HepG2 (cell line): ENCODE measurements at regions not wholly inside any gene's neighbourhood (a gene's known extent, or its start where the extent isn't known, plus 50 kb on each side); places are given as distances from the start of the nearest gene placed in this dataset.

Experiments
- CENPX ChIP-seq: sonication (generic); formaldehyde crosslinking; IDR thresholded peaks from 2 replicates; pipeline ENCODE4 v1.9.0; 2021; ENCODE audit warnings: mild to moderate bottlenecking, missing genetic modification reagents, moderate library complexity
- DR1 ChIP-seq: sonication (generic); formaldehyde crosslinking; IDR thresholded peaks from 2 replicates; pipeline ENCODE4 v1.8.0; 2021; ENCODE audit warnings: mild to moderate bottlenecking, missing genetic modification reagents, inconsistent platforms
- JUN ChIP-seq: sonication (generic); formaldehyde crosslinking; IDR thresholded peaks from 2 replicates; pipeline ENCODE4 v1.4.0; 2020; ENCODE audit warnings: mild to moderate bottlenecking, missing genetic modification reagents
- USF2 ChIP-seq, 2 experiments: sonication (generic) in 1 of 2; formaldehyde crosslinking in 1 of 2; IDR thresholded peaks; 2 replicates each; pipeline versions ENCODE4 v1.5.1 to v1.6.1; 2011 to 2020; ENCODE audit warnings: borderline replicate concordance in 1 of 2, low read depth in 1 of 2, low read length in 1 of 2, mild to moderate bottlenecking in 1 of 2, missing genetic modification reagents in 1 of 2, moderate library complexity in 1 of 2
- ZBTB10 ChIP-seq: sonication (generic); formaldehyde crosslinking; IDR thresholded peaks from 2 replicates; pipeline ENCODE4 v1.4.0; 2020; ENCODE audit warnings: missing genetic modification reagents, borderline replicate concordance
- ZNF362 ChIP-seq: sonication (generic); formaldehyde crosslinking; IDR thresholded peaks from 2 replicates; pipeline ENCODE4 v1.4.0; 2020; ENCODE audit warnings: missing genetic modification reagents, mild to moderate bottlenecking, borderline replicate concordance

GRCh38 chr4:133856731-133857355 lies 344.7 kb downstream of the PABPC4L start (continued):
- TF ChIP-seq ZBTB10 (CRISPR knock-in tag) (no peak), DR1 (CRISPR knock-in tag) (no peak), USF2 (IDR thresholded peaks at IDR 0.05; ENCODE audit: low read depth, low read length) (no peak), USF2 (CRISPR knock-in tag; IDR thresholded peaks at IDR 0.05; ENCODE audit: borderline replicate concordance) (no peak), CENPX (CRISPR knock-in tag) (no peak), ZNF362 (CRISPR knock-in tag) (no peak), JUN (CRISPR knock-in tag) (no peak)
